ENCODE measurements at regions not wholly inside any gene's neighbourhood (a gene's known extent, or its start where the extent isn't known, plus 50 kb on each side); places are given as distances from the start of the nearest gene placed in this dataset.

DNA sequence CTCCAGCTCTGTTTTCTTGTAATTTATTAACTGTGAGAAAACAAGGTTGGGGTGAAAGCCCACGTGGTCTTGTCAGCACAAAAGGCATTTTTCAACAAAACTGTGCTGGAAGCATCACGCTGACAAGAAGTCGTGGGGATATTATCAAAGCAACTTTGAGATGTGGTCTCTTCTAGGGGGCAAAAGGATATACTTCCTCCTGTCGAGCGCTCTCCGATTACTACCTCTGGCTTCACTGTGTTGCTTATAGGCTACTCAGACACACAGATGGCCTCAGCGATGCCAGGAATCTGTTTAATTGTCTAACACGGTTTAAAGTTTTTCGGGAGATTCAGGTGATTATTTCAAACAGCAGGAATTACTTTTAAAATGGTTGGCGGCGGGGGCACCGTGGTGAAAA, 275.9 kb upstream of the SOX4 start:
- no peak for TF ChIP-seq POLR2A (IDR thresholded peaks at IDR 0.05; ENCODE audit: low read depth, low read length)
- no peak for TF ChIP-seq POLR2AphosphoS5 (IDR thresholded peaks at IDR 0.05; ENCODE audit: low read depth, low read length)
